Endothelial cell of umbilical vein (primary cell): ENCODE measurements at regions not wholly inside any gene's neighbourhood (a gene's known extent, or its start where the extent isn't known, plus 50 kb on each side); places are given as distances from the start of the nearest gene placed in this dataset.

Experiments
- BruUV-seq: library from RNA; stranded (reverse); fragments of 400-500 nt; replicated peaks from 2 replicates; lab custom pipeline; 2021; lab: Mats Ljungman, UMichigan
- CTCF ChIA-PET: fragments of 300-600, 350-600 bp; sonication (Branson Sonifier 250); formaldehyde crosslinking; loops from one replicate; lab custom pipeline; 2021; ENCODE audit warnings: antibody characterized with exemption, inconsistent platforms; lab: Charles Lee
- POLR2A ChIA-PET: fragments of 300-600, 350-600 bp; sonication (Branson Sonifier 250); formaldehyde crosslinking; loops from one replicate; lab custom pipeline; 2021; ENCODE audit warnings: antibody characterized with exemption, inconsistent platforms; lab: Charles Lee
- DNase-seq: peaks from one replicate; pipeline ENCODE4 v3.0.0-alpha.2; 2011; ENCODE audit warnings: low read depth, low spot score
- FAIRE-seq: peaks from 2 replicates; lab custom pipeline; 2011; peaks lifted over from hg19 to GRCh38; lab: Jason Lieb, UNC
- H2AFZ ChIP-seq: 2 replicates; pipeline ENCODE4 v1.6.0; 2012; ENCODE audit warnings: low read depth, low read length, control low read depth, inconsistent platforms
- H3K27ac ChIP-seq: 2 replicates; pipeline ENCODE4 v1.5.1; 2011; ENCODE audit warnings: low read depth, mild to moderate bottlenecking, control low read depth, low read length, moderate library complexity; ENCODE audit not compliant: insufficient read depth
- H3K27me3 ChIP-seq, 2 experiments: 2 replicates each; pipeline versions ENCODE4 v1.6.0 to v1.6.1; 2011; ENCODE audit warnings: low read length in 2 of 2, mixed read lengths in 1 of 2; ENCODE audit not compliant: control insufficient read depth in 2 of 2, insufficient read depth in 2 of 2
- H3K36me3 ChIP-seq, 2 experiments: 2 replicates in 1 of 2; 3 replicates in 1 of 2; pipeline ENCODE4 v1.5.1; 2011; ENCODE audit warnings: low read length in 2 of 2, mild to moderate bottlenecking in 1 of 2, moderate library complexity in 1 of 2; ENCODE audit not compliant: control insufficient read depth in 2 of 2, insufficient read depth in 2 of 2; ENCODE audit errors: extremely low read depth in 1 of 2
- H3K4me1 ChIP-seq: 3 replicates; pipeline ENCODE4 v1.5.1; 2011; ENCODE audit warnings: mild to moderate bottlenecking, low read length; ENCODE audit not compliant: control insufficient read depth, insufficient read depth; ENCODE audit errors: extremely low read depth
- H3K4me2 ChIP-seq: 2 replicates; pipeline ENCODE4 v1.6.1; 2011; ENCODE audit warnings: low read length, control low read depth, mixed read lengths; ENCODE audit not compliant: insufficient read depth
- H3K4me3 ChIP-seq, 3 experiments: fragments of 200-600 bp in 1 of 3; sonication (generic), shearing (Covaris generic) in 1 of 3; replicated peaks in 1 of 3; 2 replicates each; pipeline ENCODE4 v1.5.1; 2011 to 2016; ENCODE audit warnings: control low read depth in 3 of 3, low read length in 3 of 3, mild to moderate bottlenecking in 2 of 3, inconsistent platforms in 1 of 3, low read depth in 1 of 3, moderate library complexity in 1 of 3; ENCODE audit not compliant: insufficient read depth in 1 of 3
- H3K79me2 ChIP-seq: 2 replicates; pipeline ENCODE4 v1.6.0; 2012; ENCODE audit warnings: low read length, inconsistent platforms; ENCODE audit not compliant: control insufficient read depth, insufficient read depth
- H3K9ac ChIP-seq: replicated peaks from 2 replicates; pipeline ENCODE3; 2011; ENCODE audit warnings: low read length, control low read depth; ENCODE audit not compliant: insufficient read depth; ENCODE audit errors: extremely low read depth
- H3K9me1 ChIP-seq: replicated peaks from 3 replicates; pipeline ENCODE4 v1.6.0; 2011; ENCODE audit warnings: mild to moderate bottlenecking, low read length; ENCODE audit not compliant: control insufficient read depth, insufficient read depth; ENCODE audit errors: extremely low read depth
- H3K9me3 ChIP-seq: replicated peaks from 2 replicates; pipeline ENCODE4 v1.5.1; 2012; ENCODE audit warnings: low read length, inconsistent platforms; ENCODE audit not compliant: control insufficient read depth, insufficient read depth
- H4K20me1 ChIP-seq: replicated peaks from 2 replicates; pipeline ENCODE3; 2011; ENCODE audit warnings: mild to moderate bottlenecking, low read length; ENCODE audit not compliant: control insufficient read depth, insufficient read depth; ENCODE audit errors: extremely low read depth
- EZH2 ChIP-seq: IDR thresholded peaks from 2 replicates; pipeline ENCODE4 v1.6.1; 2012; ENCODE audit warnings: borderline replicate concordance, low read depth, mild to moderate bottlenecking, moderate library complexity, low read length, inconsistent platforms; ENCODE audit not compliant: severe bottlenecking
- FOS ChIP-seq: IDR thresholded peaks from 2 replicates; pipeline ENCODE4 v1.6.1; 2011; ENCODE audit warnings: mild to moderate bottlenecking, low read length, moderate library complexity, borderline replicate concordance; ENCODE audit not compliant: insufficient read depth
- GATA2 ChIP-seq: IDR thresholded peaks from 2 replicates; pipeline ENCODE4 v1.7.0; 2011; ENCODE audit warnings: low read depth, mild to moderate bottlenecking, moderate library complexity, mixed read lengths, low read length; ENCODE audit not compliant: insufficient read length, insufficient read depth
- JUN ChIP-seq: IDR thresholded peaks from 2 replicates; pipeline ENCODE4 v1.6.1; 2011; ENCODE audit warnings: borderline replicate concordance, low read depth; ENCODE audit not compliant: insufficient read length, insufficient read depth
- MYC ChIP-seq: IDR thresholded peaks from one replicate; pipeline ENCODE4 v1.6.1; 2011; ENCODE audit warnings: mild to moderate bottlenecking, low read depth, low read length
- POLR2A ChIP-seq: IDR thresholded peaks from 2 replicates; pipeline ENCODE4 v1.6.1; 2012; ENCODE audit warnings: low read depth, mild to moderate bottlenecking, control low read depth, low read length
- POLR2AphosphoS5 ChIP-seq: IDR thresholded peaks from 2 replicates; pipeline ENCODE4 v1.6.1; 2012; ENCODE audit warnings: low read depth, mild to moderate bottlenecking, control low read depth, low read length, moderate library complexity; ENCODE audit not compliant: insufficient read depth
- dilution Hi-C: fragments of 300-500 bp; cut with MboI; formaldehyde crosslinking; loops from one replicate; pipeline ENCODE4 v1.15.0; 2019; ENCODE audit warnings: low sequenced_read_pairs; ENCODE audit not compliant: extremely low pct_ligation_motif_present
- intact Hi-C: fragments of 100-400 bp; cut with micrococcal nuclease; formaldehyde crosslinking; loops from one replicate; pipeline ENCODE4 v1.10.0; 2022
- TF ChIP-seq, protein P1 (sequence below): IDR thresholded peaks from 2 replicates; pipeline ENCODE4 v1.6.1; 2011; ENCODE audit not compliant: insufficient read depth, insufficient read length
- TF ChIP-seq, protein P2 (sequence below), 2 donors: IDR thresholded peaks; 1 replicate in 1 of 2; 2 replicates in 1 of 2; pipeline ENCODE4 v1.5.1; 2011; ENCODE audit warnings: low read length in 2 of 2, mild to moderate bottlenecking in 2 of 2, moderate library complexity in 2 of 2, control low read depth in 1 of 2, inconsistent platforms in 1 of 2, low read depth in 1 of 2; ENCODE audit not compliant: insufficient read depth in 1 of 2; ENCODE audit errors: extremely low read depth in 1 of 2

GRCh38 chr13:39245688-39246087, 207.4 kb downstream of the NHLRC3 start:
- Histone ChIP-seq H4K20me1 (no peaks in the 10 kb centered on the region), H3K9ac (no peak overlapping the region), H3K9me3 (no peaks in the 10 kb centered on the region), H3K4me1 (no peaks in the 10 kb centered on the region), H3K4me2 (no peak overlapping the region), H2AFZ (no peak overlapping the region), H3K9me1 (no peaks in the 10 kb centered on the region), H3K27me3 (peaks cover 0 to 1% of the 10 kb centered on the region in 2 experiments), H3K79me2 (no peaks in the 10 kb centered on the region), H3K36me3 (no peaks in the 10 kb centered on the region), H3K27ac (no peak overlapping the region), H3K4me3 (no peak overlapping the region)
- ChIA-PET POLR2A (no interaction called here), CTCF (interaction anchor here (1.2 to 1.8 kb wide), 2 partner anchors 195 to 367 kb away, joined by 3 to 5 read pairs; no protein-coding TSS in a partner anchor)
- DNase-seq, result no peak
- intact Hi-C loops, result no loop called here
- no peak for TF ChIP-seq JUN
- TF ChIP-seq FOS, result no peak
- no peak for TF ChIP-seq MYC
- TF ChIP-seq, protein P1, sequence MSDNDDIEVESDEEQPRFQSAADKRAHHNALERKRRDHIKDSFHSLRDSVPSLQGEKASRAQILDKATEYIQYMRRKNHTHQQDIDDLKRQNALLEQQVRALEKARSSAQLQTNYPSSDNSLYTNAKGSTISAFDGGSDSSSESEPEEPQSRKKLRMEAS, result no peak
- BruUV-seq, result no TSS peak
- no peak for FAIRE-seq
- dilution Hi-C loops, result no loop called here

- Histone ChIP-seq H3K4me1 (no peaks in the 10 kb centered on the region), H3K27ac (no peak overlapping the region), H3K36me3 (no peaks in the 10 kb centered on the region), H2AFZ (no peak overlapping the region), H3K9ac (no peak overlapping the region), H3K4me3 (no peak overlapping the region), H3K9me1 (no peaks in the 10 kb centered on the region), H4K20me1 (no peaks in the 10 kb centered on the region), H3K9me3 (no peaks in the 10 kb centered on the region), H3K27me3 (no peaks in the 10 kb centered on the region), H3K79me2 (no peaks in the 10 kb centered on the region), H3K4me2 (no peak overlapping the region)
- intact Hi-C loops, result no loop called here
- TF ChIP-seq EZH2, result no peak
- TF ChIP-seq, protein P2, sequence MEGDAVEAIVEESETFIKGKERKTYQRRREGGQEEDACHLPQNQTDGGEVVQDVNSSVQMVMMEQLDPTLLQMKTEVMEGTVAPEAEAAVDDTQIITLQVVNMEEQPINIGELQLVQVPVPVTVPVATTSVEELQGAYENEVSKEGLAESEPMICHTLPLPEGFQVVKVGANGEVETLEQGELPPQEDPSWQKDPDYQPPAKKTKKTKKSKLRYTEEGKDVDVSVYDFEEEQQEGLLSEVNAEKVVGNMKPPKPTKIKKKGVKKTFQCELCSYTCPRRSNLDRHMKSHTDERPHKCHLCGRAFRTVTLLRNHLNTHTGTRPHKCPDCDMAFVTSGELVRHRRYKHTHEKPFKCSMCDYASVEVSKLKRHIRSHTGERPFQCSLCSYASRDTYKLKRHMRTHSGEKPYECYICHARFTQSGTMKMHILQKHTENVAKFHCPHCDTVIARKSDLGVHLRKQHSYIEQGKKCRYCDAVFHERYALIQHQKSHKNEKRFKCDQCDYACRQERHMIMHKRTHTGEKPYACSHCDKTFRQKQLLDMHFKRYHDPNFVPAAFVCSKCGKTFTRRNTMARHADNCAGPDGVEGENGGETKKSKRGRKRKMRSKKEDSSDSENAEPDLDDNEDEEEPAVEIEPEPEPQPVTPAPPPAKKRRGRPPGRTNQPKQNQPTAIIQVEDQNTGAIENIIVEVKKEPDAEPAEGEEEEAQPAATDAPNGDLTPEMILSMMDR (IDR thresholded peaks at IDR 0.05; ENCODE audit: extremely low read depth in 1 of 2, insufficient read depth in 1 of 2, low read depth in 1 of 2, low read length in 2 of 2), result no peak
- no peak for TF ChIP-seq JUN
- TF ChIP-seq POLR2A, result no peak
- TF ChIP-seq FOS, result no peak
- no peak for TF ChIP-seq POLR2AphosphoS5
- TF ChIP-seq, protein P1, result no peak
- no peak for TF ChIP-seq GATA2
- DNase-seq (no peak), FAIRE-seq (no peak)
- ChIA-PET CTCF (no interaction called here), POLR2A (no interaction called here)
- no TSS peak for BruUV-seq
- dilution Hi-C loops, result no loop called here
Observed at GRCh38 chr13:39249982-39250381, 211.7 kb downstream of the NHLRC3 start.
